ENCODE measurements at regions not wholly inside any gene's neighbourhood (a gene's known extent, or its start where the extent isn't known, plus 50 kb on each side); places are given as distances from the start of the nearest gene placed in this dataset.

- 33% methylated on average over 4 of the region's 4 CpGs for WGBS (ENCODE audit: insufficient coverage, insufficient replicate concordance, low lambda C conversion rate, missing lambda C conversion rate)
- intact Hi-C loops (cut with micrococcal nuclease; ENCODE audit: unreplicated experiment) = no loop called here
These were observed 157.2 kb upstream of the ISL1 start for GRCh38 chr5:51225789-51226742.

More at GRCh38 chr5:51225789-51226742, 157.2 kb upstream of the ISL1 start:
- H3K27me3 ChIP-seq (replicated peaks in 1 of 2; ENCODE audit: control insufficient read depth in 2 of 2, insufficient read depth in 2 of 2, low read length in 1 of 2) = no peaks in the 10 kb centered on the region
- BruUV-seq (replicated peaks) = no TSS peak
- H3K4me1 ChIP-seq (ENCODE audit: control insufficient read depth, insufficient read depth, low read length) = no peaks in the 10 kb centered on the region
- in situ Hi-C loops (cut with MboI) = no loop called here
- H3K9ac ChIP-seq (ENCODE audit: control insufficient read depth, insufficient read depth, low read length) = no peak overlapping the region
- ATAC-seq (no peak), DNase-seq (ENCODE audit: low read depth, low spot score) (no peak), FAIRE-seq (no peak)
- no peaks in the 10 kb centered on the region for H3K9me3 ChIP-seq (replicated peaks; ENCODE audit: control insufficient read depth, insufficient read depth, low read length)
- no peaks in the 10 kb centered on the region for H3K36me3 ChIP-seq (ENCODE audit: control insufficient read depth in 2 of 2, insufficient read depth in 2 of 2, low read length in 1 of 2)
- TF ChIP-seq JUNB (IDR thresholded peaks at IDR 0.05) (no peak), SREBF1 (IDR thresholded peaks at IDR 0.05; ENCODE audit: low read length) (no peak), SREBF2 (IDR thresholded peaks at IDR 0.05; ENCODE audit: low read length) (no peak), CHD1 (IDR thresholded peaks at IDR 0.05; ENCODE audit: low read depth, low read length) (no peak), E2F4 (IDR thresholded peaks at IDR 0.05; ENCODE audit: low read depth, low read length) (no peak), SIX5 (IDR thresholded peaks at IDR 0.05; ENCODE audit: low read depth, low read length, severe bottlenecking) (no peak)
- POLR2A ChIA-PET = no interaction called here
- no peak overlapping the region for H3K27ac ChIP-seq (ENCODE audit: control insufficient read depth, insufficient read depth)
- RAD21 ChIA-PET (ENCODE audit: unreplicated experiment) = no interaction called here
- H4K20me1 ChIP-seq (ENCODE audit: control insufficient read depth, insufficient read depth) = no peaks in the 10 kb centered on the region
- CTCF ChIA-PET = no interaction called here
- no peak overlapping the region for H2AFZ ChIP-seq (ENCODE audit: control insufficient read depth, low read depth, low read length)
- SMC1A ChIA-PET (ENCODE audit: uncharacterized antibody, unreplicated experiment) = no interaction called here
- no peaks in the 10 kb centered on the region for H3K79me2 ChIP-seq (ENCODE audit: control insufficient read depth, insufficient read depth, low read length)
- H3K4me3 ChIP-seq = no peak overlapping the region
- no peak overlapping the region for H3K4me2 ChIP-seq (ENCODE audit: control insufficient read depth, insufficient read depth)

Data from GM12878 (cell line).